ENCODE measurements at regions not wholly inside any gene's neighbourhood (a gene's known extent, or its start where the extent isn't known, plus 50 kb on each side); places are given as distances from the start of the nearest gene placed in this dataset.
A peak's percentile ranks its signal among the peaks of the same experiment; 100 is the strongest.

- Histone ChIP-seq H3K79me2 (ENCODE audit: control insufficient read depth, insufficient read depth, low read length) (no peaks in the 10 kb centered on the region), H3K9me3 (ENCODE audit: control insufficient read depth, insufficient read depth, low read depth, low read length) (no peaks in the 10 kb centered on the region), H3K36me3 (ENCODE audit: control insufficient read depth, insufficient read depth, low read length) (no peaks in the 10 kb centered on the region), H3K4me1 (ENCODE audit: control insufficient read depth, extremely low read depth, insufficient read depth, low read length) (peaks cover 8% of the 10 kb centered on the region), H4K20me1 (ENCODE audit: control insufficient read depth, extremely low read depth, insufficient read depth, low read length) (no peaks in the 10 kb centered on the region), H3K27me3 (ENCODE audit: control insufficient read depth, insufficient read depth, low read length) (no peaks in the 10 kb centered on the region), H3K4me2 (ENCODE audit: extremely low read depth, insufficient read depth, low read length) (no peak overlapping the region), H3K9ac (ENCODE audit: insufficient read depth, low read length) (no peak overlapping the region), H3K4me3 (replicated peaks in 1 of 4; ENCODE audit: control extremely low read depth in 1 of 4, insufficient read depth in 1 of 4, low read depth in 3 of 4, low read length in 4 of 4) (no peak overlapping the region), H3K27ac (ENCODE audit: insufficient read depth, low read length) (peak overlapping the region; percentile 94), H2AFZ (ENCODE audit: low read length) (no peak overlapping the region)
- no peak for DNase-seq (ENCODE audit: low read depth in 2 of 2)
- TF ChIP-seq CTCF (conservative IDR thresholded peaks at IDR 0.05 in 1 of 2, IDR thresholded peaks at IDR 0.05 in 1 of 2; ENCODE audit: low read depth in 1 of 2, low read length in 2 of 2) (no peak), EZH2 (IDR thresholded peaks at IDR 0.05; ENCODE audit: low read length, missing control alignments) (no peak)
Measured at GRCh38 chr6:134435814-134436280, 117.9 kb upstream of the SGK1 start.

- H3K9me3 ChIP-seq (ENCODE audit: control insufficient read depth, insufficient read depth, low read depth, low read length), result no peaks in the 10 kb centered on the region
- H3K36me3 ChIP-seq (ENCODE audit: control insufficient read depth, insufficient read depth, low read length), result no peaks in the 10 kb centered on the region
- H3K27me3 ChIP-seq (ENCODE audit: control insufficient read depth, insufficient read depth, low read length), result no peaks in the 10 kb centered on the region
- H4K20me1 ChIP-seq (ENCODE audit: control insufficient read depth, extremely low read depth, insufficient read depth, low read length), result no peaks in the 10 kb centered on the region
- H2AFZ ChIP-seq (ENCODE audit: low read length), result no peak overlapping the region
- no peaks in the 10 kb centered on the region for H3K79me2 ChIP-seq (ENCODE audit: control insufficient read depth, insufficient read depth, low read length)
- no peak overlapping the region for H3K9ac ChIP-seq (ENCODE audit: insufficient read depth, low read length)
- H3K4me1 ChIP-seq (ENCODE audit: control insufficient read depth, extremely low read depth, insufficient read depth, low read length), result peaks cover 8% of the 10 kb centered on the region
- no peak overlapping the region for H3K4me3 ChIP-seq (replicated peaks in 1 of 4; ENCODE audit: control extremely low read depth in 1 of 4, insufficient read depth in 1 of 4, low read depth in 3 of 4, low read length in 4 of 4)
- no peak for DNase-seq (ENCODE audit: low read depth in 2 of 2)
- H3K4me2 ChIP-seq (ENCODE audit: extremely low read depth, insufficient read depth, low read length), result no peak overlapping the region
- no peak overlapping the region for H3K27ac ChIP-seq (ENCODE audit: insufficient read depth, low read length)
- no peak for TF ChIP-seq EZH2 (IDR thresholded peaks at IDR 0.05; ENCODE audit: low read length, missing control alignments)
Measured at GRCh38 chr6:134434019-134434942, 116.4 kb upstream of the SGK1 start.

GRCh38 chr6:134432036-134432435, 114.1 kb upstream of the SGK1 start:
- peaks cover 3% of the 10 kb centered on the region for H3K4me1 ChIP-seq (ENCODE audit: control insufficient read depth, extremely low read depth, insufficient read depth, low read length)
- H3K9me3 ChIP-seq (ENCODE audit: control insufficient read depth, insufficient read depth, low read depth, low read length), result no peaks in the 10 kb centered on the region
- H4K20me1 ChIP-seq (ENCODE audit: control insufficient read depth, extremely low read depth, insufficient read depth, low read length), result no peaks in the 10 kb centered on the region
- no peaks in the 10 kb centered on the region for H3K79me2 ChIP-seq (ENCODE audit: control insufficient read depth, insufficient read depth, low read length)
- H3K27me3 ChIP-seq (ENCODE audit: control insufficient read depth, insufficient read depth, low read length), result no peaks in the 10 kb centered on the region
- no peak overlapping the region for H3K4me2 ChIP-seq (ENCODE audit: extremely low read depth, insufficient read depth, low read length)
- H3K4me3 ChIP-seq (replicated peaks in 1 of 4; ENCODE audit: control extremely low read depth in 1 of 4, insufficient read depth in 1 of 4, low read depth in 3 of 4, low read length in 4 of 4), result no peak overlapping the region
- no peak for TF ChIP-seq CTCF (conservative IDR thresholded peaks at IDR 0.05 in 1 of 2, IDR thresholded peaks at IDR 0.05 in 1 of 2; ENCODE audit: low read depth in 1 of 2, low read length in 2 of 2)
- no peak for TF ChIP-seq EZH2 (IDR thresholded peaks at IDR 0.05; ENCODE audit: low read length, missing control alignments)
- DNase-seq (ENCODE audit: low read depth in 2 of 2), result no peak
- no peaks in the 10 kb centered on the region for H3K36me3 ChIP-seq (ENCODE audit: control insufficient read depth, insufficient read depth, low read length)
- H3K9ac ChIP-seq (ENCODE audit: insufficient read depth, low read length), result no peak overlapping the region
- H3K27ac ChIP-seq (ENCODE audit: insufficient read depth, low read length), result peak overlapping the region; percentile 30
- no peak overlapping the region for H2AFZ ChIP-seq (ENCODE audit: low read length)
